ENCODE measurements at regions not wholly inside any gene's neighbourhood (a gene's known extent, or its start where the extent isn't known, plus 50 kb on each side); places are given as distances from the start of the nearest gene placed in this dataset.

- Histone ChIP-seq H3K9me3 (replicated peaks; ENCODE audit: control insufficient read depth, insufficient read depth, low read length) (no peaks in the 10 kb centered on the region), H2AFZ (ENCODE audit: control insufficient read depth, low read depth, low read length) (no peak overlapping the region), H3K36me3 (ENCODE audit: control insufficient read depth in 2 of 2, insufficient read depth in 2 of 2, low read length in 1 of 2) (no peaks in the 10 kb centered on the region), H3K27me3 (replicated peaks in 1 of 2; ENCODE audit: control insufficient read depth in 2 of 2, insufficient read depth in 2 of 2, low read length in 1 of 2) (no peaks in the 10 kb centered on the region), H3K4me1 (ENCODE audit: control insufficient read depth, insufficient read depth, low read length) (no peaks in the 10 kb centered on the region), H3K4me2 (ENCODE audit: control insufficient read depth, insufficient read depth) (no peak overlapping the region), H3K9ac (ENCODE audit: control insufficient read depth, insufficient read depth, low read length) (no peak overlapping the region), H3K27ac (ENCODE audit: control insufficient read depth, insufficient read depth) (no peak overlapping the region), H4K20me1 (ENCODE audit: control insufficient read depth, insufficient read depth) (no peaks in the 10 kb centered on the region), H3K4me3 (no peak overlapping the region), H3K79me2 (ENCODE audit: control insufficient read depth, insufficient read depth, low read length) (no peaks in the 10 kb centered on the region)
- in situ Hi-C loops (cut with MboI) (no loop called here), intact Hi-C loops (cut with micrococcal nuclease; ENCODE audit: unreplicated experiment) (no loop called here)
- CTCF ChIA-PET: no interaction called here
- FAIRE-seq: no peak
- TF ChIP-seq GATAD2B (conservative IDR thresholded peaks at IDR 0.05; ENCODE audit: low read depth) (no peak), USF1 (IDR thresholded peaks at IDR 0.05; ENCODE audit: borderline replicate concordance, extremely low read length, insufficient read depth, low read depth, low read length) (no peak), ZBTB33 (IDR thresholded peaks at IDR 0.05) (no peak), ZBED1 (IDR thresholded peaks at IDR 0.05; ENCODE audit: borderline replicate concordance) (no peak), BACH1 (IDR thresholded peaks at IDR 0.05; ENCODE audit: borderline replicate concordance) (no peak), CBFB (IDR thresholded peaks at IDR 0.05; ENCODE audit: low read depth) (no peak), ETV6 (conservative IDR thresholded peaks at IDR 0.05 in 1 of 2, IDR thresholded peaks at IDR 0.05 in 1 of 2; ENCODE audit: borderline replicate concordance in 1 of 2, low read depth in 1 of 2) (no peak), YY1 (IDR thresholded peaks at IDR 0.05; ENCODE audit: low read depth, low read length) (no peak)
- ATAC-seq: no peak
- RAD21 ChIA-PET (ENCODE audit: unreplicated experiment): no interaction called here
- BruUV-seq (replicated peaks): no TSS peak
- DNase-seq (ENCODE audit: low read depth, low spot score): no peak
- POLR2A ChIA-PET: no interaction called here
- SMC1A ChIA-PET (ENCODE audit: uncharacterized antibody, unreplicated experiment): no interaction called here
- WGBS (ENCODE audit: insufficient coverage, insufficient replicate concordance, low lambda C conversion rate, missing lambda C conversion rate): 46% methylated on average over 2 of the region's 2 CpGs
These were observed 154.0 kb upstream of the ADAMTSL1 start for GRCh38 chr9:18319918-18320445.
